ENCODE measurements at regions not wholly inside any gene's neighbourhood (a gene's known extent, or its start where the extent isn't known, plus 50 kb on each side); places are given as distances from the start of the nearest gene placed in this dataset.

GRCh38 chr13:111508164-111508870 is 187.9 kb downstream of the TEX29 start:
- TF ChIP-seq CTCF (IDR thresholded peaks at IDR 0.05; ENCODE audit: insufficient read depth, low read length, poor library complexity, severe bottlenecking) (no peak), EZH2phosphoT487 (conservative IDR thresholded peaks at IDR 0.05; ENCODE audit: low read length) (no peak)
